ENCODE measurements at regions not wholly inside any gene's neighbourhood (a gene's known extent, or its start where the extent isn't known, plus 50 kb on each side); places are given as distances from the start of the nearest gene placed in this dataset.

DNA sequence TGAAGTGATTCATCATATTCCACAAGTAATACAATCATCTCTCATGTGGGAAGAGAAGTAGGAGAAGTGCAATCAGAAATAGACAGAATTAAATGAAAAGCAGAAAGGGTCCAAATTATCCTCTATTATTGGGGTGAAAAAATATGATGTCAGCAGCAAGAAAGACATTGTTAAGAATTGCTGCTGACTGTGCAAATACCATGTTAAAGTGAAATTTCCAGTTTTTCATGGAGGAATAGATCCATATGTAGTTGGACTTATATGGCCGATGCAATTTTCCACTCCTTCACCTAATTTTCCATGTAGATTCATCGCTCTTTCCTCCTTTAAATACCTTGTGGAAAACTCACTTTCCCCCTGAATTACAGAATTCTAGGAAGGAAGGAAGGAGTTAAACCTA is 819.8 kb downstream of the GATA3 start:
- DNase-seq (ENCODE audit: low read depth in 2 of 2): no peak

DNA sequence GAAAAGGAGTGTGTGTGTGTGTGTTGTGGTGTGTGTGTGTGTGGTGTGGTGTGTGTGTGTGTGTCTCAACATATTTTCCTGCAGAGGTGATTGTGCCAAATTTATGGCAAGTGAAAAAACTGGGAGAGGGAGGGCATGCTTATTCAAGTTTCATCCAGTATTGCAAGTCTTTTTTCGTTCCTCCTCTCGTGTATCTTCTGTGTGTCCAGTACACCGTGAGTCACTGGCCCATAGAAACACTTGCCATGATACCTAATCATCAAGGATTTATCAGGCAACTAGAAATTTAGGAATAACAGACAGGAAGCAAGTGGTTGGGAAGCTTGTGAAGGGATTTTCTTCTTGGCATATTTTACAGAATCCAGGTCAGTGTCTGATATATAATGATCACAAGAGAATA is 820.5 kb downstream of the GATA3 start:
- no peak for DNase-seq (ENCODE audit: low read depth in 2 of 2)

- DNase-seq (ENCODE audit: low read depth in 2 of 2): no peak
Measured at GRCh38 chr10:8876171-8876570, 821.7 kb downstream of the GATA3 start.

DNA sequence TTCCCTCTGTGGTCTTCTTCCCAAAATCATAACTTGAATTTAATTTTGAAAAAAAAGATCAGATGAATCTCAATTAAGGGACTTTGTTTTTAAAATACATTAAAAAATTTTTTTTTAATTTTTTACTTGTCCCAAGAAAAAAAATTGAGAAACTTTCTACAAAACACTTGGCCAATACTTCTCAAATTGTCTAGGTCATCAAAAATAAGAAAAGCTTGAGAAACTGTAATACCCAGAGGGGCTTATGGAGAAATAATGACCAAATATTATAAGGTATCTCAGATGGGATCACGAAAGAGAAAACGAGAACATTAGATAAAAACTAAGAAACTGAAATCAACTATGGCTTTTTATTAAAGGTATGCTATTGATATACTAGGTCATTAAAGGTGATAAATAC is 835.0 kb downstream of the GATA3 start:
- no peak for DNase-seq (ENCODE audit: low read depth in 2 of 2)

DNA sequence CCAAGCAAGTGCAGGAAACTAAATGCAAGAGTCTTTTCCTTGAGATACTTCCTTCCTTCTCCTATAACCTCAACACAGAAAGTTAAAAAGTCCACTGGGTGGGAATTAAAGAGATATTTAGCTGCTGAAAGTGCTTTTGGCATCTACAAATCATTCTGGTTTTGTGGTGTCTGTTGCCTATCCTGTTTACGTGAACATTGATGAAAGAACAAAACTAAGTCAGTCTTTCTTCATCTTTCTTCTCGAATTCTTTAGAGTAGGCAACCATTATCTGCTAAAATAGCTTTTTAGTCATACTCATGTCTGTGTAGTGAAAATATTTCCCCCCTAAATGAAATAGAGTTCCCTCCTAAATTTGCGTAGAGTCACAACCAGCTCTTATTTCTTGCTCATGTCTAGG is 838.6 kb downstream of the GATA3 start:
- DNase-seq (ENCODE audit: low read depth in 2 of 2): no peak

GRCh38 chr10:8894148-8894547 is 839.7 kb downstream of the GATA3 start:
- DNase-seq (ENCODE audit: low read depth in 2 of 2): no peak

DNA sequence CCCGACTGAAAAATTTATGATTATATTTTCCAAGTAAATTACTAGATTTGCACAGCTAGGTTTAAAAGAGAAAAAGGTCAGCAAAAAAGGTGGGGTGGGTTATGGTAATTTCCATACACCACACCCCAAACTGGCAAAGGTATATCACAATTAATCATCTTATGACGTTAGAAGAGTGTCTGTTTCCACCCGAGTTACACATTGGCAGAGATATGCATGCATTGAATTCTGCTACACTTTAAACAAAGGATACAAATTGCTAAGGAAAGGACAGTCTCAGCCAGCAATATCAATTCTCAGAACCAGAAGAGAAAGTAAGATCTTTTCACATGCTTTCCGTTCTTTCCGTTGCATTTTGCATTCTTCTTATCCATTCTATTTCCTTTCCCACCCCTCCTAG is 843.3 kb downstream of the GATA3 start:
- no peak for DNase-seq (ENCODE audit: low read depth in 2 of 2)

DNA sequence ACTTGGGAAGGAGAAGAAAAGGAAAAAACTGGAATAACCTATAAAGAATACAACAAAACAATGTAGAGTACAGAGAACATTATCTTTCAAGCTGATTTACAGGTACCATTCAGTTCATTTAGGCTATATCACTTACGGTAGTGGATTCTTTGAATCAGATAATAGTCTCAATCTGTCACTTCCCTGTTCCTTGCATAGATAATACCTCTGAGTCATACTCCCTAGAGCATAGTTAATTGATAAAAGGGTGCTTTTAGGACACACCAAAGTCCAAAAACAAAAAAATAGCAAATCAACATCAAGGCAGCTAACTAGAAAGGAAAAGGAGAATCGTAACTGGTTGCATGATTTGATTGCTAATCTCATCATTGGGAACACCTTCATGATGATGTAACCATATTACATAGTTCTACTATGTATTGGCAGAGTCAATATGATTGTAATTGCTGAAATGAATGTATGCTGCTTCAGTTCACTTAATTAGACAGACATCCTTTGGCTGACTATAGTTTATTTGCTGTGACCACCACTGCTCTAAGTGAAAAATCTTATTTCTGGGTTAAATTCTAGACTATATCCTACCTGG is 844.4 kb downstream of the GATA3 start:
- DNase-seq (ENCODE audit: low read depth in 2 of 2): no peak

- DNase-seq (ENCODE audit: low read depth in 2 of 2): no peak
Measured at GRCh38 chr10:8902926-8903325, 848.4 kb downstream of the GATA3 start.

- no peak for DNase-seq (ENCODE audit: low read depth in 2 of 2)
Measured at GRCh38 chr10:8908013-8908412, 853.5 kb downstream of the GATA3 start.

DNA sequence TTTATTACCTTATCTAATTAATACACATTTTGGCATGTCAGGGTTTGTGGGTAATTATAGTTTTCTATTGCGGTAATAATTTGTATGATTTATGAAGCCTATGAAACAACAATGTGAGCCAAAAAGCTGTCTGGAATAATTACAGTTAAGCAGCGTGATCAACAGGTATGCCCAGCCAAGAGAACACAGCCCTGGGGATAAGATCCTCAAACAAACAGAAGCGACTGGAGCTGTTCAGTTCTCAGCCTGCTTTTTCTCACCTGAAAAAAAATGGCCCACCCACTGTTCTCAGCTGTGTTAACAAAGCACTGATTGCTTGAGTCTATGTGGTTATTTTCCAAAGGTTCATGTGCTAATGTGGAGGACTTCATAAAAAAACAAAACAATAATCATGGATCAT is 855.8 kb downstream of the GATA3 start:
- DNase-seq (ENCODE audit: low read depth in 2 of 2): no peak

- no peak for DNase-seq (ENCODE audit: low read depth in 2 of 2)
Measured at GRCh38 chr10:8911032-8911431, 856.5 kb downstream of the GATA3 start.

GRCh38 chr10:8912108-8912507 is 857.6 kb downstream of the GATA3 start:
- no peak for DNase-seq (ENCODE audit: low read depth in 2 of 2)

GRCh38 chr10:8913720-8914119 is 859.2 kb downstream of the GATA3 start:
- no peak for DNase-seq (ENCODE audit: low read depth in 2 of 2)

GRCh38 chr10:8919280-8919679 is 864.8 kb downstream of the GATA3 start:
- DNase-seq (ENCODE audit: low read depth in 2 of 2): no peak

GRCh38 chr10:8921568-8921967 is 867.1 kb downstream of the GATA3 start:
- no peak for DNase-seq (ENCODE audit: low read depth in 2 of 2)

DNA sequence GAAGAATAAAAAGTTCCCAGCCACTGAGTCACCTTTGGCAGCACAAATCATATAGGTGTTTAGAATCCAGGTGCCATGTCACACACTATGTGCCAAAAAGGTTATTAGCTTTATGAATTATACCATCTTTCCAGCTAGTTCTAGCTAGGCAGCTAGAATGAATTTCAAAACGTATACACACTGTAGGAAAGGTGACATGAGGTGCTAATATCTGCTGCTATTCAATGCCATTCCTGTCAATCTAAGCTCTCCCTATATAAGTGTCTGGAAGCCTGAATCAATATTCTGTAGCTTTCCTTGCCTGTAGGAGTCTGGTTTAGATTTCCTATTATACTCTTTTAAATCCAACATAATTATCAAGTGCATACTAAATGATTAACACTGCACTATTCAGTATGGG is 868.6 kb downstream of the GATA3 start:
- no peak for DNase-seq (ENCODE audit: low read depth in 2 of 2)

- DNase-seq (ENCODE audit: low read depth in 2 of 2): no peak
Measured at GRCh38 chr10:8927705-8928104, 873.2 kb downstream of the GATA3 start.

DNA sequence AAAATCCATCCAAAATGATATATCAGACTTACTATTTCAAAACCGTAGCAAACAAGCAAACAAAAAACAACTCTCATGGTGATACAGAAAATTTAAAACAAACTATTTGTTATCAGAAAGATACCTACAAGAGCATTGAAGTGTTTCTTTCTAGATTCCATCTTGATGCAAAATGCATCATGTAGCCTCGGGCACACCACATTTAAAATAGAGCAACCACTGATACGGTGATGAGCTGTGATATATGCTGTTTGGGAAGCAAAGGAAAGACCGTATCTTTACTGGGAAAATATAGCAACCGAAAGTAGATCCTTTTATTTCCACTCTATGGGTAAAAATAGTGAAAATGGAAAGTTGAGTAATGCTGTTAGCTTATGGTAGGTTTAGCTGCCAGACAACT is 892.0 kb downstream of the GATA3 start:
- DNase-seq (ENCODE audit: low read depth in 2 of 2): no peak

DNA sequence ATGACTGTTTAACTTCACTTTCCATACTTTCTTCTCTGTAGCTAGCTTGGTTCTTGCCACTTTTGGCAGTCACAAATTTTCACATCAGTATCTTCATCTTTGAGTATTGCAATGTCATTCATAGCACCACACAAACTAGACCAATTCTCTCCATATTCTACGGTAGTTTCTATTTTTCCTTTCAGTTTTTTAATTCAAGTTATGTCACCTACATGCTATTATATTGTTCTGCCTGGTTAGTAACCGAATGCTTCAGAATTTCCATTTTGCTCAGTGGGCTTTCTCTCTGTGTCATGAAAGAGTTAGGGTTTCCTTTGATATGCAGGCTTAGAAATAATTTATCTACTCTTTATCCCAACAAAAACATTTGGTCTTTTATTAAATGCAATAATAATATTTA is 896.5 kb downstream of the GATA3 start:
- DNase-seq (ENCODE audit: low read depth in 2 of 2): no peak

GRCh38 chr10:8951440-8952089 is 897.1 kb downstream of the GATA3 start:
- no peak for DNase-seq (ENCODE audit: low read depth in 2 of 2)

GRCh38 chr10:8956400-8956799 is 901.9 kb downstream of the GATA3 start:
- no peak for DNase-seq (ENCODE audit: low read depth in 2 of 2)

DNA sequence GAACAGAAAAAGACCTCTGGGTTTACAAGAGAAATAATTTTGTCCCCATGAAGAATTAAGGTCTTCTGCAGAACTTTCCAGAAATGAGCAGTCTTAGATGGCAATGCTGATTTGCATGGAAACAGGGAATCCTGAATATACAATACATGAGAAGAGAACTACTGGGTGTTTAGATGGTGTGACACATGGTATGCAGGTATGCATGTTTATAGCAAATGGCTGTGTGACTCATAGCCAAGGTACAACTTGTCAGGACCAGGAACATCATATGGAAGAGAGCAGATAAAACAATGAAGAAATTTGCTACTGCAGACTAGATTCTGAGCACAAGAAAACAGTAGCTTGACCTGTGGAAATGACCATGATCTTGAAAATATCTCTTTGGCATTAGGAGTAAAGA is 907.8 kb downstream of the GATA3 start:
- DNase-seq (ENCODE audit: low read depth in 2 of 2): no peak

- no peak for DNase-seq (ENCODE audit: low read depth in 2 of 2)
Measured at GRCh38 chr10:8967061-8967460, 912.6 kb downstream of the GATA3 start.
